GM12878 (cell line): ENCODE measurements at regions not wholly inside any gene's neighbourhood (a gene's known extent, or its start where the extent isn't known, plus 50 kb on each side); places are given as distances from the start of the nearest gene placed in this dataset.

ENCODE experiments used
- ATAC-seq: fragments of 200-7000 bp; cut with Tn5 transposase; 3 replicates; pipeline ENCODE4 v1.9.1; 2020; ENCODE audit warnings: mild to moderate bottlenecking, moderate library complexity
- BruUV-seq: library from RNA; stranded (reverse); fragments of 400-500 nt; replicated peaks from 2 replicates; lab custom pipeline; 2021; lab: Mats Ljungman, UMichigan
- CTCF ChIA-PET: fragments of 300-600 bp; sonication (Branson Sonifier 250); formaldehyde crosslinking; extraction: SDS; loops from one replicate; lab custom pipeline; 2021; ENCODE audit warnings: inconsistent platforms; lab: Yijun Ruan, JAX
- POLR2A ChIA-PET: fragments of 350-600 bp; formaldehyde crosslinking; extraction: SDS; loops from one replicate; lab custom pipeline; 2021; ENCODE audit warnings: inconsistent platforms; lab: Charles Lee
- RAD21 ChIA-PET: fragments of 300-600 bp; sonication (Branson Sonifier 250); formaldehyde crosslinking; loops from one replicate; lab custom pipeline; 2023; ENCODE audit warnings: antibody characterized with exemption; ENCODE audit not compliant: unreplicated experiment; lab: Charles Lee
- SMC1A ChIA-PET: fragments of 300-600 bp; sonication (Branson Sonifier 250); formaldehyde crosslinking; loops from one replicate; lab custom pipeline; 2023; ENCODE audit not compliant: unreplicated experiment, uncharacterized antibody; lab: Charles Lee
- DNase-seq: peaks from one replicate; pipeline ENCODE4 v3.0.0-alpha.2; 2011; ENCODE audit warnings: low read depth, low spot score
- FAIRE-seq: peaks from 3 replicates; lab custom pipeline; 2011; peaks lifted over from hg19 to GRCh38; lab: Jason Lieb, UNC
- H2AFZ ChIP-seq: 2 replicates; pipeline ENCODE4 v1.6.0; 2011; ENCODE audit warnings: low read depth, low read length, control low read depth; ENCODE audit not compliant: control insufficient read depth
- H3K27ac ChIP-seq: 2 replicates; pipeline ENCODE4 v1.5.1; 2011; ENCODE audit warnings: control low read depth; ENCODE audit not compliant: control insufficient read depth, insufficient read depth
- H3K27me3 ChIP-seq, 2 experiments: replicated peaks in 1 of 2; 2 replicates each; pipeline versions ENCODE4 v1.6.0 to v1.6.1; 2011; ENCODE audit warnings: low read length in 1 of 2; ENCODE audit not compliant: control insufficient read depth in 2 of 2, insufficient read depth in 2 of 2
- H3K36me3 ChIP-seq, 2 experiments: 2 replicates each; pipeline ENCODE4 v1.5.1; 2011; ENCODE audit warnings: low read length in 1 of 2; ENCODE audit not compliant: control insufficient read depth in 2 of 2, insufficient read depth in 2 of 2
- H3K4me1 ChIP-seq: 2 replicates; pipeline ENCODE4 v1.6.1; 2011; ENCODE audit warnings: mild to moderate bottlenecking, low read length, moderate library complexity, mixed read lengths; ENCODE audit not compliant: control insufficient read depth, insufficient read depth
- H3K4me2 ChIP-seq: 2 replicates; pipeline ENCODE4 v1.6.0; 2011; ENCODE audit warnings: control low read depth; ENCODE audit not compliant: control insufficient read depth, insufficient read depth
- H3K4me3 ChIP-seq: fragments of 200-600 bp; sonication (generic); 2 replicates; pipeline ENCODE4 v1.5.1; 2016
- H3K79me2 ChIP-seq: 2 replicates; pipeline ENCODE4 v1.6.0; 2011; ENCODE audit warnings: low read length; ENCODE audit not compliant: control insufficient read depth, insufficient read depth
- H3K9ac ChIP-seq: 2 replicates; pipeline ENCODE4 v1.8.0; 2011; ENCODE audit warnings: low read length, control low read depth, mixed read lengths; ENCODE audit not compliant: control insufficient read depth, insufficient read depth
- H3K9me3 ChIP-seq: replicated peaks from 3 replicates; pipeline ENCODE4 v1.5.1; 2011; ENCODE audit warnings: mild to moderate bottlenecking, low read length; ENCODE audit not compliant: control insufficient read depth, insufficient read depth
- H4K20me1 ChIP-seq: 2 replicates; pipeline ENCODE4 v1.6.0; 2011; ENCODE audit not compliant: control insufficient read depth, insufficient read depth
- CTCF ChIP-seq, 3 experiments: IDR thresholded peaks in 2 of 3; conservative IDR thresholded peaks in 1 of 3; 2 replicates each; pipeline ENCODE4 v1.5.1; 2011; ENCODE audit warnings: low read depth in 3 of 3, low read length in 3 of 3, mild to moderate bottlenecking in 3 of 3, control low read depth in 2 of 3, moderate library complexity in 2 of 3, inconsistent platforms in 1 of 3, mixed read lengths in 1 of 3; ENCODE audit not compliant: control insufficient read depth in 2 of 3, insufficient read depth in 1 of 3; ENCODE audit errors: extremely low read depth in 1 of 3
- GABPA ChIP-seq: IDR thresholded peaks from 2 replicates; pipeline ENCODE4 v1.6.1; 2014; ENCODE audit warnings: antibody characterized with exemption, low read depth, mild to moderate bottlenecking, inconsistent platforms
- MEF2B ChIP-seq: fragments of 450-650 bp; IDR thresholded peaks from 2 replicates; pipeline ENCODE4 v1.6.1; 2018; ENCODE audit warnings: mild to moderate bottlenecking, moderate library complexity; ENCODE audit not compliant: partially characterized antibody, poor library complexity, severe bottlenecking
- NFXL1 ChIP-seq: fragments of 450-650 bp; IDR thresholded peaks from 2 replicates; pipeline ENCODE4 v1.6.1; 2017; ENCODE audit warnings: antibody characterized with exemption, mild to moderate bottlenecking, borderline replicate concordance
- REST ChIP-seq: IDR thresholded peaks from 2 replicates; pipeline ENCODE4 v1.6.1; 2012; ENCODE audit warnings: mild to moderate bottlenecking, low read depth, low read length
- WGBS: methylation state at CpG from one replicate; pipeline ENCODE4 v1.1.6; 2016; ENCODE audit warnings: low lambda C conversion rate; ENCODE audit not compliant: insufficient replicate concordance, insufficient coverage; ENCODE audit errors: missing lambda C conversion rate; 5-methylcytosine and 5-hydroxymethylcytosine counted together
- in situ Hi-C: fragments of 300-500 bp; cut with MboI; formaldehyde crosslinking; loops from 9 replicates; pipeline ENCODE4 v1.14.3; 2018; ENCODE audit warnings: mixed read lengths
- intact Hi-C: fragments of 100-400 bp; cut with micrococcal nuclease; formaldehyde crosslinking; loops from one replicate; pipeline ENCODE4 v1.14.2; 2022; ENCODE audit not compliant: unreplicated experiment

GRCh38 chr2:228269351-228269750, 87.9 kb upstream of the SPHKAP start:
- no peaks in the 10 kb centered on the region for H3K9me3 ChIP-seq
- FAIRE-seq (no peak), DNase-seq (no peak), ATAC-seq (no peak)
- no peaks in the 10 kb centered on the region for H3K79me2 ChIP-seq
- no peak overlapping the region for H2AFZ ChIP-seq
- H3K27ac ChIP-seq: no peak overlapping the region
- WGBS: 0% methylated on average over 2 of the region's 2 CpGs
- no peaks in the 10 kb centered on the region for H3K4me1 ChIP-seq
- TF ChIP-seq NFXL1: no peak
- no peak for TF ChIP-seq MEF2B
- no peak for TF ChIP-seq REST
- TF ChIP-seq GABPA: no peak
- TF ChIP-seq CTCF (IDR thresholded peaks at IDR 0.05 in 2 of 3, conservative IDR thresholded peaks at IDR 0.05 in 1 of 3; ENCODE audit: control insufficient read depth in 2 of 3, extremely low read depth in 1 of 3, insufficient read depth in 1 of 3, low read depth in 3 of 3, low read length in 3 of 3): no peak
- in situ Hi-C loops (no loop called here), intact Hi-C loops (no loop called here)
- CTCF ChIA-PET: no interaction called here
- no peaks in the 10 kb centered on the region for H4K20me1 ChIP-seq
- RAD21 ChIA-PET: no interaction called here
- H3K4me3 ChIP-seq: no peak overlapping the region
- no peak overlapping the region for H3K4me2 ChIP-seq
- H3K27me3 ChIP-seq: no peaks in the 10 kb centered on the region
- SMC1A ChIA-PET: no interaction called here
- no peak overlapping the region for H3K9ac ChIP-seq
- no peaks in the 10 kb centered on the region for H3K36me3 ChIP-seq
- BruUV-seq: no TSS peak
- POLR2A ChIA-PET: no interaction called here
